HepG2 (cell line): ENCODE measurements at regions not wholly inside any gene's neighbourhood (a gene's known extent, or its start where the extent isn't known, plus 50 kb on each side); places are given as distances from the start of the nearest gene placed in this dataset.

Experiments used
- ATAC-seq: fragments of 200-7000 bp; cut with Tn5 transposase; 3 replicates; pipeline ENCODE4 v1.9.1; 2020; ENCODE audit warnings: mild to moderate bottlenecking, moderate library complexity
- BruUV-seq: library from RNA; stranded (reverse); fragments of 400-500 nt; replicated peaks from 2 replicates; lab custom pipeline; 2021; lab: Mats Ljungman, UMichigan
- CTCF ChIA-PET: fragments of 300-600 bp; formaldehyde crosslinking; extraction: SDS; loops from one replicate; lab custom pipeline; 2021; ENCODE audit warnings: low total read pairs, inconsistent platforms, low intra/inter-chr PET ratio; lab: Yijun Ruan, JAX
- POLR2A ChIA-PET: fragments of 350-600 bp; sonication (Branson Sonifier 250); formaldehyde crosslinking; loops from one replicate; lab custom pipeline; 2020; ENCODE audit warnings: antibody characterized with exemption, inconsistent platforms; lab: Yijun Ruan, JAX
- DNase-seq: peaks from one replicate; pipeline ENCODE4 v3.0.0-alpha.2; 2015; ENCODE audit warnings: low spot score
- FAIRE-seq: peaks from 3 replicates; lab custom pipeline; 2011; peaks lifted over from hg19 to GRCh38; lab: Jason Lieb, UNC
- H2AFZ ChIP-seq: one replicate; pipeline ENCODE4 v1.6.1; 2011; ENCODE audit warnings: low read length, inconsistent platforms
- H3K27ac ChIP-seq: fragments of 300-600 bp; 3 replicates; pipeline ENCODE4 v1.8.0; 2011; ENCODE audit warnings: mixed run types, mild to moderate bottlenecking, mixed read lengths, low read length, inconsistent platforms; ENCODE audit not compliant: insufficient read depth; ENCODE audit errors: extremely low read length
- H3K27me3 ChIP-seq, 2 experiments: fragments of 200-600 bp in 1 of 2; 2 replicates in 1 of 2; 3 replicates in 1 of 2; pipeline versions ENCODE4 v1.6.0 to v1.8.0; 2011; ENCODE audit warnings: low read length in 2 of 2, mild to moderate bottlenecking in 2 of 2, moderate library complexity in 2 of 2, inconsistent platforms in 1 of 2; ENCODE audit not compliant: insufficient read depth in 2 of 2, control insufficient read depth in 1 of 2
- H3K36me3 ChIP-seq, 2 experiments: fragments of 200-600 bp in 1 of 2; replicated peaks in 1 of 2; 2 replicates in 1 of 2; 3 replicates in 1 of 2; pipeline versions ENCODE4 v1.5.1 to v1.8.0; 2011; ENCODE audit warnings: low read length in 2 of 2, inconsistent platforms in 1 of 2; ENCODE audit not compliant: insufficient read depth in 2 of 2, control insufficient read depth in 1 of 2
- H3K4me1 ChIP-seq: 2 replicates; pipeline ENCODE4 v1.5.1; 2012; ENCODE audit warnings: low read length, inconsistent platforms; ENCODE audit not compliant: insufficient read depth
- H3K4me2 ChIP-seq: 2 replicates; pipeline ENCODE4 v1.6.0; 2011; ENCODE audit warnings: low read depth, low read length, inconsistent platforms
- H3K4me3 ChIP-seq, 3 experiments: fragments of 200-600 bp in 1 of 3; sonication (generic), shearing (Covaris generic) in 1 of 3; replicated peaks in 1 of 3; 2 replicates each; pipeline ENCODE4 v1.5.1; 2011 to 2016; ENCODE audit warnings: low read length in 3 of 3, inconsistent platforms in 2 of 3, low read depth in 2 of 3, mild to moderate bottlenecking in 2 of 3, control low read depth in 1 of 3, mixed read lengths in 1 of 3; ENCODE audit not compliant: insufficient read depth in 1 of 3
- H3K79me2 ChIP-seq: one replicate; pipeline ENCODE4 v1.6.1; 2011; ENCODE audit warnings: low read length, inconsistent platforms; ENCODE audit not compliant: insufficient read depth
- H3K9ac ChIP-seq: 2 replicates; pipeline ENCODE4 v1.6.0; 2011; ENCODE audit warnings: mild to moderate bottlenecking, low read depth, low read length, inconsistent platforms; ENCODE audit not compliant: insufficient read depth
- H3K9me3 ChIP-seq: 2 replicates; pipeline ENCODE4 v1.5.1; 2012; ENCODE audit warnings: mild to moderate bottlenecking, low read length
- H4K20me1 ChIP-seq: 2 replicates; pipeline ENCODE4 v1.6.0; 2011; ENCODE audit warnings: inconsistent platforms, mild to moderate bottlenecking, low read length, moderate library complexity; ENCODE audit not compliant: insufficient read depth
- KIAA2018 ChIP-seq: sonication (generic); formaldehyde crosslinking; IDR thresholded peaks from 2 replicates; pipeline ENCODE4 v1.5.0; 2020; ENCODE audit warnings: mild to moderate bottlenecking, missing genetic modification reagents, borderline replicate concordance
- MYC ChIP-seq: sonication (generic); formaldehyde crosslinking; IDR thresholded peaks from 2 replicates; pipeline ENCODE4 v1.9.0; 2021; ENCODE audit warnings: missing genetic modification reagents, borderline replicate concordance
- MYPOP ChIP-seq: sonication (generic); formaldehyde crosslinking; IDR thresholded peaks from 2 replicates; pipeline ENCODE4 v1.8.1; 2023; ENCODE audit warnings: mild to moderate bottlenecking, moderate library complexity, missing genetic modification reagents
- NFKB2 ChIP-seq: sonication (generic); formaldehyde crosslinking; IDR thresholded peaks from 2 replicates; pipeline ENCODE4 v1.4.0; 2020; ENCODE audit warnings: missing genetic modification reagents, borderline replicate concordance
- POGK ChIP-seq: sonication (generic); formaldehyde crosslinking; conservative IDR thresholded peaks from 2 replicates; pipeline ENCODE4 v1.8.0; 2022; ENCODE audit warnings: mild to moderate bottlenecking, moderate library complexity, missing genetic modification reagents
- RBAK ChIP-seq: sonication (generic); formaldehyde crosslinking; IDR thresholded peaks from 2 replicates; pipeline ENCODE4 v1.5.1; 2020; ENCODE audit warnings: mild to moderate bottlenecking, missing genetic modification reagents
- SMAD3 ChIP-seq: sonication (generic); formaldehyde crosslinking; IDR thresholded peaks from 2 replicates; pipeline ENCODE4 v1.4.0; 2020; ENCODE audit warnings: missing genetic modification reagents
- SNRNP70 ChIP-seq: fragments of 200-400 bp; formaldehyde crosslinking; IDR thresholded peaks from 2 replicates; pipeline ENCODE4 v1.6.1; 2017; ENCODE audit warnings: mild to moderate bottlenecking, low read depth, low read length, moderate library complexity
- SSRP1 ChIP-seq: IDR thresholded peaks from 2 replicates; pipeline ENCODE4 v1.6.1; 2016; ENCODE audit warnings: control low read depth
- ZBTB8A ChIP-seq: sonication (generic); formaldehyde crosslinking; IDR thresholded peaks from 2 replicates; pipeline ENCODE4 v1.4.0; 2020; ENCODE audit warnings: mild to moderate bottlenecking, low read depth, missing genetic modification reagents, borderline replicate concordance
- WGBS: methylation state at CpG from one replicate; pipeline ENCODE4 v1.1.6; 2017; ENCODE audit warnings: low lambda C conversion rate; 5-methylcytosine and 5-hydroxymethylcytosine counted together
- in situ Hi-C: cut with HindIII; loops from 2 replicates; pipeline ENCODE4 v1.10.0; 2017; ENCODE audit warnings: low pct_unique_long_range_greater_than_20kb; ENCODE audit not compliant: extremely low pct_ligation_motif_present
- intact Hi-C: fragments of 100-400 bp; cut with micrococcal nuclease; formaldehyde crosslinking; loops from one replicate; pipeline ENCODE4 v1.10.0; 2022; ENCODE audit not compliant: unreplicated experiment

- CTCF ChIA-PET: no interaction called here
- in situ Hi-C loops: no loop called here
- H3K79me2 ChIP-seq: no peaks in the 10 kb centered on the region
These were observed 104.6 kb upstream of the PRKG2 start for GRCh38 chr4:81319657-81320056.

More at GRCh38 chr4:81319657-81320056, 104.6 kb upstream of the PRKG2 start:
- H3K4me3 ChIP-seq: no peak overlapping the region
- POLR2A ChIA-PET: no interaction called here
- H3K4me1 ChIP-seq: no peaks in the 10 kb centered on the region
- ATAC-seq (no peak), DNase-seq (no peak), FAIRE-seq (no peak)
- WGBS: 45% methylated on average over 1 of the region's 1 CpG
- no peak overlapping the region for H3K9ac ChIP-seq
- H3K27ac ChIP-seq: no peak overlapping the region
- TF ChIP-seq MYPOP (CRISPR knock-in tag) (no peak), KIAA2018 (CRISPR knock-in tag) (no peak), SNRNP70 (no peak), NFKB2 (CRISPR knock-in tag) (no peak), SSRP1 (CRISPR knock-in tag) (no peak), SMAD3 (CRISPR knock-in tag) (no peak), RBAK (CRISPR knock-in tag) (no peak), ZBTB8A (CRISPR knock-in tag) (no peak), MYC (no peak), POGK (no peak)
- no peaks in the 10 kb centered on the region for H3K9me3 ChIP-seq
- no peaks in the 10 kb centered on the region for H4K20me1 ChIP-seq
- H3K27me3 ChIP-seq: no peaks in the 10 kb centered on the region
- intact Hi-C loops: no loop called here
- H3K36me3 ChIP-seq: no peaks in the 10 kb centered on the region
- no peak overlapping the region for H3K4me2 ChIP-seq
- no peak overlapping the region for H2AFZ ChIP-seq
- no TSS peak for BruUV-seq
